ENCODE measurements at regions not wholly inside any gene's neighbourhood (a gene's known extent, or its start where the extent isn't known, plus 50 kb on each side); places are given as distances from the start of the nearest gene placed in this dataset.

- no peak for ATAC-seq
Measured at GRCh38 chr4:33054656-33055196, 2334.6 kb downstream of the PCDH7 start.

GRCh38 chr4:33057736-33058135 is 2337.6 kb downstream of the PCDH7 start:
- ATAC-seq = no peak

- no peak for ATAC-seq
Measured at GRCh38 chr4:33058998-33059397, 2338.8 kb downstream of the PCDH7 start.

- no peak for ATAC-seq
Measured at GRCh38 chr4:33060674-33061542, 2340.7 kb downstream of the PCDH7 start.

GRCh38 chr4:33061727-33062126 is 2341.6 kb downstream of the PCDH7 start:
- no peak for ATAC-seq

- no peak for ATAC-seq
Measured at GRCh38 chr4:33062155-33062806, 2342.1 kb downstream of the PCDH7 start.

- no peak for ATAC-seq
Measured at GRCh38 chr4:33063241-33063640, 2343.1 kb downstream of the PCDH7 start.

GRCh38 chr4:33064238-33064637 is 2344.1 kb downstream of the PCDH7 start:
- no peak for ATAC-seq

- no peak for ATAC-seq
Measured at GRCh38 chr4:33065749-33066148, 2345.6 kb downstream of the PCDH7 start.

GRCh38 chr4:33067221-33067620 is 2347.1 kb downstream of the PCDH7 start:
- ATAC-seq = no peak

- no peak for ATAC-seq
Measured at GRCh38 chr4:33068539-33068938, 2348.4 kb downstream of the PCDH7 start.

GRCh38 chr4:33071535-33071934 is 2351.4 kb downstream of the PCDH7 start:
- ATAC-seq = no peak

- ATAC-seq = no peak
Measured at GRCh38 chr4:33072298-33073089, 2352.3 kb downstream of the PCDH7 start.

GRCh38 chr4:33073811-33074210 is 2353.6 kb downstream of the PCDH7 start:
- no peak for ATAC-seq

- ATAC-seq = no peak
Measured at GRCh38 chr4:33078145-33078544, 2358.0 kb downstream of the PCDH7 start.

- ATAC-seq = no peak
Measured at GRCh38 chr4:33080275-33080674, 2360.1 kb downstream of the PCDH7 start.

GRCh38 chr4:33085709-33086108 is 2365.5 kb downstream of the PCDH7 start:
- no peak for ATAC-seq

- no peak for ATAC-seq
Measured at GRCh38 chr4:33086331-33086925, 2366.3 kb downstream of the PCDH7 start.

- ATAC-seq = no peak
Measured at GRCh38 chr4:33088713-33089112, 2368.5 kb downstream of the PCDH7 start.

- no peak for ATAC-seq
Measured at GRCh38 chr4:33090910-33091309, 2370.7 kb downstream of the PCDH7 start.

GRCh38 chr4:33091961-33092360 is 2371.8 kb downstream of the PCDH7 start:
- no peak for ATAC-seq

GRCh38 chr4:33104273-33104672 is 2384.1 kb downstream of the PCDH7 start:
- no peak for ATAC-seq

- ATAC-seq = no peak
Measured at GRCh38 chr4:33107814-33108213, 2387.6 kb downstream of the PCDH7 start.

Data from esophagus mucosa (tissue), 1 donor.